PC-9 (cell line): ENCODE measurements at regions not wholly inside any gene's neighbourhood (a gene's known extent, or its start where the extent isn't known, plus 50 kb on each side); places are given as distances from the start of the nearest gene placed in this dataset.

Experiments used
- CTCF ChIP-seq: fragments of 200-600 bp; sonication (generic); conservative IDR thresholded peaks from 2 replicates; pipeline ENCODE4 v1.6.1; 2017; ENCODE audit warnings: mixed run types, antibody characterized with exemption, mild to moderate bottlenecking, moderate library complexity
- EZH2 ChIP-seq: fragments of 200-600 bp; sonication (generic); IDR thresholded peaks from 2 replicates; pipeline ENCODE4 v1.8.0; 2017; ENCODE audit warnings: antibody characterized with exemption, low read depth

- TF ChIP-seq CTCF (no peak), EZH2 (no peak)
These were observed 90.3 kb upstream of the TRIM24 start for GRCh38 chr7:138369797-138370196.
